Endometrium (tissue), 2 donors: ENCODE measurements at regions not wholly inside any gene's neighbourhood (a gene's known extent, or its start where the extent isn't known, plus 50 kb on each side); places are given as distances from the start of the nearest gene placed in this dataset.
"Not testable (repeated sequence)": the region's sequence is repeated elsewhere in the genome, so short reads cannot be mapped to it uniquely, and the experiment has no call there.

Experiments used
- FAIRE-seq: peaks from 2 replicates; lab custom pipeline; 2012; peaks lifted over from hg19 to GRCh38; lab: Jason Lieb, UNC
- donor health status: control.
- donor health status: control.

DNA sequence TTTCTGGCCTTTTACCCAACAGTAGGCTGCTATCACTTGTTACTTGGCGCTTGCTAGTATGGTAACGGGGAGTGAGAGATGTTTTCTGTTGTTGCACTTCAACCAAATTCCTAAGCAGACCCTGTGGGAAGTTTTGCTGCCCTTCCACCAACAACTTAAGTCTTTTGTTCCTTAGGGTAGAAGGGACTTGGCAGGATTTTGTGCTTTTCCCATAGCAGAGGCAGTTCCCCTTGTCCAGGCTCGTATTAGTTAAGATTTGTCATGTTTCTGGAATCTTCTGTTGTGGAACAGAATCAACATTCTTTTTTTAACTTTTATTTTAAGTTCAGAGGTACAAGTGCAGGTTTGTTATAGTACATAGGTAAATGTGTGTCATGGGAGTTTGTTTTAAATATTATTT is 73.2 kb upstream of the SGIP1 start:
- FAIRE-seq: no peak

DNA sequence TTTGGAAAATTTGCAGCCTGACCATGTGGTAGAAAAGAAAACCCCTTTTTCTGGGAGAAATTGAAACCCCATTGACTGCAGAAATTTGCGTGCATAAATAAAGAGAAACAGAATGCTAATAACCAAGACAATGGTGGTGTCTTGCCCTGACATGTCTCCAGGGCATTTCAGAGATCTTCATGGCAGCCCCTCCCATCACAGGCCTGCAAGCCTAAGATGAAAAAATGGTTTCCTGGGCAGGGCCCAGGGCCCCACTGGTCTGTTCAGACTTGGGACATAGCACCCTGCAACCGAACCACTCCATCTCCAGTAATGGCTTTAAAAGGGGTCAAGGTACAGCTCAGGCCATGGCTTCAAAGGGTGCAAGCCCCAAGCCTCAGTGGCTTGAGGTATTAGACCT is 71.6 kb upstream of the SGIP1 start:
- FAIRE-seq: no peak

DNA sequence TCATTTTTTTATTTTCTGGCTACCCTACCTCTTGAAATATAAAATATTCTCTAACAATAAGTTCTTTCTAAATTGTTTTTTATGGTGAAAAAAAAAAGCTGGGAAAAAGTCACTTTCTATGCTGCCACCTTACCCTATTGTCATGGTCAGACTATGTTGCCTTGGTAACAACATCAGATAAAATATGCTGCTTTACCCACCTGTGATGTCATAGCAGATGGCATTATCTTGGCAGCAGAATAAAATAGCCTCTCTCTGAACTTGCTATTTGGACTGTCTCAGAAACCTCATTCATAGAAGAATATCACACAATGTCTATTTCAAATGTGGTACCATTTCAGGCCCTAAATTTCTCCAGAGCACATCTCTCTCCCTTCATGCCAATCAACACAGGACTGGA is 69.6 kb upstream of the SGIP1 start:
- no peak for FAIRE-seq

- no peak for FAIRE-seq
Observed at GRCh38 chr1:66464802-66465201, 69.2 kb upstream of the SGIP1 start.

GRCh38 chr1:66466695-66467094 is 67.3 kb upstream of the SGIP1 start:
- not testable (repeated sequence) for FAIRE-seq

DNA sequence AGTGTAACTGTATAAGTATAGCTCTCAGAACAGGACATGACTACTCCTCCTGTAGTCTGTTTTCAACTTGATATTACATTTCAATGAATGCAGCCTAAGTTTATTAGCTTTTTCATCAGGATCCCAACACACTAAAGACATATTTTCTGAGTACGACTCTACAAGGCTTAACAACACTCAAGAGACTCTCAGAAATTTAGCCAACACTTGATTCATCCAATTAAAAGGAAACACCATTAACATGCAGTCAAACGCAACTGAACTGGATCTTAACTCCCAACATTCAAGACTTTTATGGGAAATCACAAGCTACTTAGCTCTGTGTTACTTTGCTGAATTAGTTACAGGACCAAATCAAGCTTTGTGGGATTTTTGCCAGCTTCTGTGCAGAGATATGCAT is 65.2 kb upstream of the SGIP1 start:
- no peak for FAIRE-seq

DNA sequence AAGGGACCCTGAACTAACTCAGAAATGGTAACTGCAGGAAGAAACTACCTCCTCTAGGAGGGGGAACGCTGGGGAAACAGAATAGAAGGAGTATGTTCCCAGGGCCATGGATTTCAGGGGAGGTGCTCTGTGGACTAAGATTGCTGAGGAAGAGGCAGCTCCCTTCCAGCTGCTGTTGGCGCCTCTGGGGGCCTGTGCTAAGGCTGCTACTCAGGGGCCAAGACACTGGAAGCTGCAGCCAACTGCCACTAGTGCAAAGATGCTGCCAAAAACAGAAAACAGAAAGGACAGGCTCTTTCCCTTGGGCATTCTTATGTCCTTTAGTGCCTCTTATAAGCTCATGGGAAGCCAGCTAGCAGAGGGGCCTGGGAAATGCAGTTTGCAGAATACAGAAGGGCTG is 58.0 kb upstream of the SGIP1 start:
- no peak for FAIRE-seq

GRCh38 chr1:66476774-66477173 is 57.2 kb upstream of the SGIP1 start:
- FAIRE-seq: peak; percentile 91

- FAIRE-seq: no peak
Observed at GRCh38 chr1:66478116-66478515, 55.8 kb upstream of the SGIP1 start.

DNA sequence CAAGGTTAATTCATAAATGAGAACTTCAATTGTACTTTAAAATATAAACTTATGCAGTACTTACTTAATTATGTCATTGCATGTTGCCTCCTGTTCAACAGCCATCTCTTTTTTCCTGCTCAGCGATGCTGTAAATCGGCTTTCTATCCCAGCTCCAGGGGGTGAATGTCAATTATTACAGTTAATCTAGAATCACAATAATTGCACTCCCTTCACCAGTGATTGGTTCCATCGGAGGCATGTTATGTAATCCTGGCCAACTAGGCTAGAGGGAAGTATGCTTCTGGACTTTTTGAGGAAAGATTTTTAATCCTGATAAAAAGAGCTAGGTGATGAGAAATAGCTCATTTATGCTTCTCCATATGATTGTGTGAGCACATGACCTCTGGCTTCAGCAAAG is 53.8 kb upstream of the SGIP1 start:
- FAIRE-seq: no peak

DNA sequence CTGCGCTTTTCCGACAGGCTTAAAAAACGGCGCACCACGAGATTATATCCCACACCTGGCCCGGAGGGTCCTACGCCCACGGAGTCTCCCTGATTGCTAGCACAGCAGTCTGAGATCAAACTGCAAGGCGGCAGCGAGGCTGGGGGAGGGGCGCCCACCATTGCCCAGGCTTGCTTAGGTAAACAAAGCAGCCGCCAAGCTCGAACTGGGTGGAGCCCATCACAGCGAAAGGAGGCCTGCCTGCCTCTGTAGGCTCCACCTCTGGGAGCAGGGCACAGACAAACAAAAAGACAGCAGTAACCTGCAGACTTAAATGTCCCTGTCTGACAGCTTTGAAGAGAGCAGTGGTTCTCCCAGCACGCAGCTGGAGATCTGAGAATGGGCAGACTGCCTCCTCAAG is 52.7 kb upstream of the SGIP1 start:
- not testable (repeated sequence) for FAIRE-seq
